ENCODE measurements at regions not wholly inside any gene's neighbourhood (a gene's known extent, or its start where the extent isn't known, plus 50 kb on each side); places are given as distances from the start of the nearest gene placed in this dataset.

DNA sequence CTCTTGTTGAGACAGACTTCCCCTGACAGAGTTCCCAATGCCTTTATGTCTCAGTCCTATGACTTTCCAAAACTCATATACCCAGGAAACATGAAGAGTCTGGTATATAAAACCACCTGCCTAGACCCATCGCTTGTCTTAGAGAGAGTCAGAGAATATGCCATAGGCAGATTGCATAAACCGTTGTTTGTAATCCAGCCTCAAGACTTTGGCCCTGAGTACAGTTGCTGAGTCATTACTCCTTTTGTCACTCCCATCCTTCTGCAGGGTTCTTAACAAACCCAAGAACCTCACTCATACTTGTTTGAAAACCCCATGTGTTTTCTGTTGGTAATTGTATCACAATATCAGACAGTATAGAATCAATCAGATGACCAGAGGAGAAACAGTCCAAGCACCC, 616.3 kb downstream of the SLCO4C1 start:
- TF ChIP-seq, protein P1, sequence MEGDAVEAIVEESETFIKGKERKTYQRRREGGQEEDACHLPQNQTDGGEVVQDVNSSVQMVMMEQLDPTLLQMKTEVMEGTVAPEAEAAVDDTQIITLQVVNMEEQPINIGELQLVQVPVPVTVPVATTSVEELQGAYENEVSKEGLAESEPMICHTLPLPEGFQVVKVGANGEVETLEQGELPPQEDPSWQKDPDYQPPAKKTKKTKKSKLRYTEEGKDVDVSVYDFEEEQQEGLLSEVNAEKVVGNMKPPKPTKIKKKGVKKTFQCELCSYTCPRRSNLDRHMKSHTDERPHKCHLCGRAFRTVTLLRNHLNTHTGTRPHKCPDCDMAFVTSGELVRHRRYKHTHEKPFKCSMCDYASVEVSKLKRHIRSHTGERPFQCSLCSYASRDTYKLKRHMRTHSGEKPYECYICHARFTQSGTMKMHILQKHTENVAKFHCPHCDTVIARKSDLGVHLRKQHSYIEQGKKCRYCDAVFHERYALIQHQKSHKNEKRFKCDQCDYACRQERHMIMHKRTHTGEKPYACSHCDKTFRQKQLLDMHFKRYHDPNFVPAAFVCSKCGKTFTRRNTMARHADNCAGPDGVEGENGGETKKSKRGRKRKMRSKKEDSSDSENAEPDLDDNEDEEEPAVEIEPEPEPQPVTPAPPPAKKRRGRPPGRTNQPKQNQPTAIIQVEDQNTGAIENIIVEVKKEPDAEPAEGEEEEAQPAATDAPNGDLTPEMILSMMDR (conservative IDR thresholded peaks at IDR 0.05; ENCODE audit: low read depth in 2 of 2): no peak
- no peak for TF ChIP-seq EZH2 (IDR thresholded peaks at IDR 0.05; ENCODE audit: low read depth, unreplicated experiment)
- TF ChIP-seq POLR2AphosphoS5 (IDR thresholded peaks at IDR 0.05; ENCODE audit: low read depth): no peak
- TF ChIP-seq EZH2phosphoT487 (IDR thresholded peaks at IDR 0.05; ENCODE audit: unreplicated experiment): no peak
- no peak for TF ChIP-seq CREB1 (CRISPR knock-in tag; IDR thresholded peaks at IDR 0.05; ENCODE audit: low read depth)
- TF ChIP-seq, protein P2, sequence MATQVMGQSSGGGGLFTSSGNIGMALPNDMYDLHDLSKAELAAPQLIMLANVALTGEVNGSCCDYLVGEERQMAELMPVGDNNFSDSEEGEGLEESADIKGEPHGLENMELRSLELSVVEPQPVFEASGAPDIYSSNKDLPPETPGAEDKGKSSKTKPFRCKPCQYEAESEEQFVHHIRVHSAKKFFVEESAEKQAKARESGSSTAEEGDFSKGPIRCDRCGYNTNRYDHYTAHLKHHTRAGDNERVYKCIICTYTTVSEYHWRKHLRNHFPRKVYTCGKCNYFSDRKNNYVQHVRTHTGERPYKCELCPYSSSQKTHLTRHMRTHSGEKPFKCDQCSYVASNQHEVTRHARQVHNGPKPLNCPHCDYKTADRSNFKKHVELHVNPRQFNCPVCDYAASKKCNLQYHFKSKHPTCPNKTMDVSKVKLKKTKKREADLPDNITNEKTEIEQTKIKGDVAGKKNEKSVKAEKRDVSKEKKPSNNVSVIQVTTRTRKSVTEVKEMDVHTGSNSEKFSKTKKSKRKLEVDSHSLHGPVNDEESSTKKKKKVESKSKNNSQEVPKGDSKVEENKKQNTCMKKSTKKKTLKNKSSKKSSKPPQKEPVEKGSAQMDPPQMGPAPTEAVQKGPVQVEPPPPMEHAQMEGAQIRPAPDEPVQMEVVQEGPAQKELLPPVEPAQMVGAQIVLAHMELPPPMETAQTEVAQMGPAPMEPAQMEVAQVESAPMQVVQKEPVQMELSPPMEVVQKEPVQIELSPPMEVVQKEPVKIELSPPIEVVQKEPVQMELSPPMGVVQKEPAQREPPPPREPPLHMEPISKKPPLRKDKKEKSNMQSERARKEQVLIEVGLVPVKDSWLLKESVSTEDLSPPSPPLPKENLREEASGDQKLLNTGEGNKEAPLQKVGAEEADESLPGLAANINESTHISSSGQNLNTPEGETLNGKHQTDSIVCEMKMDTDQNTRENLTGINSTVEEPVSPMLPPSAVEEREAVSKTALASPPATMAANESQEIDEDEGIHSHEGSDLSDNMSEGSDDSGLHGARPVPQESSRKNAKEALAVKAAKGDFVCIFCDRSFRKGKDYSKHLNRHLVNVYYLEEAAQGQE (IDR thresholded peaks at IDR 0.05; ENCODE audit: unreplicated experiment): no peak
- no peak for TF ChIP-seq NANOG (IDR thresholded peaks at IDR 0.05; ENCODE audit: borderline replicate concordance)
- TF ChIP-seq, protein P3, sequence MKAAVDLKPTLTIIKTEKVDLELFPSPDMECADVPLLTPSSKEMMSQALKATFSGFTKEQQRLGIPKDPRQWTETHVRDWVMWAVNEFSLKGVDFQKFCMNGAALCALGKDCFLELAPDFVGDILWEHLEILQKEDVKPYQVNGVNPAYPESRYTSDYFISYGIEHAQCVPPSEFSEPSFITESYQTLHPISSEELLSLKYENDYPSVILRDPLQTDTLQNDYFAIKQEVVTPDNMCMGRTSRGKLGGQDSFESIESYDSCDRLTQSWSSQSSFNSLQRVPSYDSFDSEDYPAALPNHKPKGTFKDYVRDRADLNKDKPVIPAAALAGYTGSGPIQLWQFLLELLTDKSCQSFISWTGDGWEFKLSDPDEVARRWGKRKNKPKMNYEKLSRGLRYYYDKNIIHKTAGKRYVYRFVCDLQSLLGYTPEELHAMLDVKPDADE (IDR thresholded peaks at IDR 0.05): no peak
- no peak for TF ChIP-seq ZNF114 (CRISPR knock-in tag; IDR thresholded peaks at IDR 0.05)
- TF ChIP-seq JUNB (IDR thresholded peaks at IDR 0.05; ENCODE audit: unreplicated experiment): no peak
- no peak for TF ChIP-seq STAT1 (IDR thresholded peaks at IDR 0.05; ENCODE audit: unreplicated experiment)
